Ascending aorta (tissue), 2 donors: ENCODE measurements at regions not wholly inside any gene's neighbourhood (a gene's known extent, or its start where the extent isn't known, plus 50 kb on each side); places are given as distances from the start of the nearest gene placed in this dataset.
A peak's percentile ranks its signal among the peaks of the same experiment; 100 is the strongest.

Experiments
- DNase-seq, 2 donors: peaks; one replicate each; pipeline ENCODE4 v3.0.0-alpha.2; 2019; ENCODE audit warnings: low spot score in 2 of 2
- H3K27ac ChIP-seq, 2 donors: fragments of 200-600 bp; sonication (generic); one replicate each; pipeline ENCODE4 v1.5.1; 2016 to 2017; ENCODE audit warnings: mild to moderate bottlenecking in 1 of 2
- H3K27me3 ChIP-seq: fragments of 200-600 bp; sonication (generic); one replicate; pipeline ENCODE4 v1.5.1; 2017
- H3K36me3 ChIP-seq, 2 donors: fragments of 200-600 bp; sonication (generic); one replicate each; pipeline ENCODE4 v1.5.1; 2016
- H3K4me1 ChIP-seq, 2 donors: fragments of 200-600 bp; sonication (generic); one replicate each; pipeline ENCODE4 v1.5.1; 2016 to 2017; ENCODE audit warnings: mild to moderate bottlenecking in 1 of 2
- H3K4me3 ChIP-seq, 2 donors: fragments of 200-600 bp; sonication (generic); one replicate each; pipeline ENCODE4 v1.5.1; 2016 to 2017; ENCODE audit warnings: mild to moderate bottlenecking in 1 of 2
- H3K9me3 ChIP-seq, 2 donors: fragments of 200-600 bp; sonication (generic); one replicate each; pipeline ENCODE4 v1.5.1; 2016
- intact Hi-C: fragments of 100-400 bp; cut with DNase I; formaldehyde crosslinking; loops from one replicate; pipeline ENCODE4 v1.15.1; 2023
- TF ChIP-seq, protein P1 (sequence below), 3 experiments: fragments of 200-600 bp in 2 of 3; fragments of 450-650 bp in 1 of 3; sonication (generic) in 2 of 3; IDR thresholded peaks; one replicate each; pipeline ENCODE4 v1.5.1; 2016 to 2019; ENCODE audit warnings: antibody characterized with exemption in 3 of 3, mild to moderate bottlenecking in 1 of 3, moderate library complexity in 1 of 3

DNA sequence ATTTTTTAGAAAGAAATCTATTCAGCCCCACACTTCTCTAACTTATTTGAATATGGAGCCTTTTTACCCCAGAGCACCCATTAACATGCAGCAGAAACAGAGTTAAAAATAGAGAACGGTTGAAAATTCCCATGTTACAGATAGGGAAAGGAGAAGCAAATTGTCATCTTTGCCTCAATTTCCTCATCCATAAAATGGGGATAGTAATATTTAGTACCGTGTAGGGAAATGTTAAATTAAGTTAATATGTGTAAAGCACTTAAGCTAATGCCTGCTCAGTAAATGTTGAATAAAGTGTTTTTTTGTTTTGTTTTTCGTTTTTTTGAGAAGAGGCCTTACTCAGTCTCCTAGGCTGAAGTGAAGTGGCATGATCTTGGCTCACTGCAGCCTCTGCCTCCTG, 50.3 kb downstream of the NAV1 start:
- intact Hi-C loops: no loop called here
- H3K36me3 ChIP-seq: peaks cover 8 to 12% of the 10 kb centered on the region in 2 donors
- peaks cover 0 to 8% of the 10 kb centered on the region in 2 donors for H3K4me1 ChIP-seq
- H3K27me3 ChIP-seq: no peaks in the 10 kb centered on the region
- H3K9me3 ChIP-seq: no peaks in the 10 kb centered on the region
- TF ChIP-seq, protein P1, sequence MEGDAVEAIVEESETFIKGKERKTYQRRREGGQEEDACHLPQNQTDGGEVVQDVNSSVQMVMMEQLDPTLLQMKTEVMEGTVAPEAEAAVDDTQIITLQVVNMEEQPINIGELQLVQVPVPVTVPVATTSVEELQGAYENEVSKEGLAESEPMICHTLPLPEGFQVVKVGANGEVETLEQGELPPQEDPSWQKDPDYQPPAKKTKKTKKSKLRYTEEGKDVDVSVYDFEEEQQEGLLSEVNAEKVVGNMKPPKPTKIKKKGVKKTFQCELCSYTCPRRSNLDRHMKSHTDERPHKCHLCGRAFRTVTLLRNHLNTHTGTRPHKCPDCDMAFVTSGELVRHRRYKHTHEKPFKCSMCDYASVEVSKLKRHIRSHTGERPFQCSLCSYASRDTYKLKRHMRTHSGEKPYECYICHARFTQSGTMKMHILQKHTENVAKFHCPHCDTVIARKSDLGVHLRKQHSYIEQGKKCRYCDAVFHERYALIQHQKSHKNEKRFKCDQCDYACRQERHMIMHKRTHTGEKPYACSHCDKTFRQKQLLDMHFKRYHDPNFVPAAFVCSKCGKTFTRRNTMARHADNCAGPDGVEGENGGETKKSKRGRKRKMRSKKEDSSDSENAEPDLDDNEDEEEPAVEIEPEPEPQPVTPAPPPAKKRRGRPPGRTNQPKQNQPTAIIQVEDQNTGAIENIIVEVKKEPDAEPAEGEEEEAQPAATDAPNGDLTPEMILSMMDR (IDR thresholded peaks at IDR 0.05): no peak
- DNase-seq: no peak
- no peak overlapping the region for H3K27ac ChIP-seq
- no peak overlapping the region for H3K4me3 ChIP-seq

DNA sequence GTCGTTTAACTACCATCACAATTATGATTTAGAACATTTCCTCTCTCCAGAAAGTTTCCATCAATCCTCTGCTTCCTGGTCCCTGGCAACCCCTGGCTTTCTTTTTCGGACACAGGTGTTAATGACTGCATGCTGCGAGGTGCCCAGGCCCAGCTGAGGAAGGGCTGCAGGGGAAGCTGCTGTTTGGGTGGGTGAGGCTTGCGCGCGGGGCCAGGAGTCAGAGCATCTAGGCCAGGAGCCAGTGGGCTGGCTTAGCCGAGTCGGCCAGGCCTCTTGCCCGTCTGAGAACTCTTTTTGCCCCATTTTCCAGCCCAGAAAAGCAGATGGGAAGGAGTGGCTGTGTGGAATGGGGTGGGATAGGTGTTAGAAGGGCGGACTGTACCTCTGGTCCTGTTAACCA, 51.5 kb downstream of the NAV1 start:
- no peaks in the 10 kb centered on the region for H3K27me3 ChIP-seq
- H3K9me3 ChIP-seq: no peaks in the 10 kb centered on the region
- TF ChIP-seq, protein P1 (IDR thresholded peaks at IDR 0.05): no peak
- H3K36me3 ChIP-seq: peaks cover 8 to 12% of the 10 kb centered on the region in 2 donors
- DNase-seq: peak in 1 of 2 donors; percentile 25
- H3K27ac ChIP-seq: no peak overlapping the region
- peaks cover 0 to 8% of the 10 kb centered on the region in 2 donors for H3K4me1 ChIP-seq
- intact Hi-C loops: no loop called here
- H3K4me3 ChIP-seq: no peak overlapping the region

DNA sequence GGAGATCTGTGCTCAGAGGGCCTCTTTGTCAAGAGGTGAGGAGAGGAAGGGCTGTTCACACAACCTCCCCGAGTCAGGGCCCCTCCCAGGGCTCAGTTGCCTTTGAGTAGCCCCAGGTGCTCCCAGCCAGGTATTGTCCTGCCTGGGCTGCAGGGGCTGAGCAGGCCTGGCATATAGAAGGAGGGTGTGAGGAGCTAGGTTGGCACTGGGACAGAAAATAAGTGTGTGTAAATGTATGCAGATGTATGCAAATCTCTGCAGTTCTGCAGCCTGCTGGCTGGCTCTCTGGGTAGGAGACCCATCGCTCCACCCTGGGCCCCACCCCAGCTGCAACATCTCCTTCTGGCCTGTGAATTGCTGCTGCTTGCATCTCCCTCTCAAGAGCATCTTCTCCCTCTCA, 52.4 kb downstream of the NAV1 start:
- Histone ChIP-seq H3K4me3 (no peak overlapping the region), H3K36me3 (peaks cover 8 to 12% of the 10 kb centered on the region in 2 donors), H3K4me1 (peaks cover 0 to 8% of the 10 kb centered on the region in 2 donors), H3K27ac (no peak overlapping the region), H3K9me3 (no peaks in the 10 kb centered on the region), H3K27me3 (no peaks in the 10 kb centered on the region)
- DNase-seq: peak in 1 of 2 donors; percentile 33
- TF ChIP-seq, protein P1 (IDR thresholded peaks at IDR 0.05): no peak
- intact Hi-C loops: no loop called here

DNA sequence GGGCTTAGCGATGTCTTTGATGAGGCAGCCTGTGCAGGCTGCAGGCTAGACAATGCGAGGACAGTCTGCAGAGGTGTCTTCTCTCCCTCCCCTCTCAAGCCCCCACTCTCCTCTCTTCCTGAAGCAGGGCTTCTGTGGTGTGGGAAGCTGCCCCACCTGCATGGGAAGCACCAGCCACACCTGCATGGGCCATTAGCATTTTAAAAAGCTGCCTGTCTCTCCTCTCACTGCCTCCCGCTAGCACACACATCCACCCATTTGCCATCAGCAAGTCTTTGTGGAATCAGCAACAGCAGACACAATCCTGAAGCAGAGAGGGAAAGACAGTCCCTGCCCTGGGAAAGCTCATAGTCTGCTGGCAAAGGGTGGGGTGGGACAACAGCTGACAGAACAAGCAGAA, 53.1 kb downstream of the NAV1 start:
- no peaks in the 10 kb centered on the region for H3K27me3 ChIP-seq
- H3K4me3 ChIP-seq: no peak overlapping the region
- peaks cover 0 to 8% of the 10 kb centered on the region in 2 donors for H3K4me1 ChIP-seq
- H3K36me3 ChIP-seq: peaks cover 8 to 12% of the 10 kb centered on the region in 2 donors
- DNase-seq: no peak
- intact Hi-C loops: no loop called here
- H3K9me3 ChIP-seq: no peaks in the 10 kb centered on the region
- TF ChIP-seq, protein P1 (IDR thresholded peaks at IDR 0.05): no peak
- no peak overlapping the region for H3K27ac ChIP-seq

DNA sequence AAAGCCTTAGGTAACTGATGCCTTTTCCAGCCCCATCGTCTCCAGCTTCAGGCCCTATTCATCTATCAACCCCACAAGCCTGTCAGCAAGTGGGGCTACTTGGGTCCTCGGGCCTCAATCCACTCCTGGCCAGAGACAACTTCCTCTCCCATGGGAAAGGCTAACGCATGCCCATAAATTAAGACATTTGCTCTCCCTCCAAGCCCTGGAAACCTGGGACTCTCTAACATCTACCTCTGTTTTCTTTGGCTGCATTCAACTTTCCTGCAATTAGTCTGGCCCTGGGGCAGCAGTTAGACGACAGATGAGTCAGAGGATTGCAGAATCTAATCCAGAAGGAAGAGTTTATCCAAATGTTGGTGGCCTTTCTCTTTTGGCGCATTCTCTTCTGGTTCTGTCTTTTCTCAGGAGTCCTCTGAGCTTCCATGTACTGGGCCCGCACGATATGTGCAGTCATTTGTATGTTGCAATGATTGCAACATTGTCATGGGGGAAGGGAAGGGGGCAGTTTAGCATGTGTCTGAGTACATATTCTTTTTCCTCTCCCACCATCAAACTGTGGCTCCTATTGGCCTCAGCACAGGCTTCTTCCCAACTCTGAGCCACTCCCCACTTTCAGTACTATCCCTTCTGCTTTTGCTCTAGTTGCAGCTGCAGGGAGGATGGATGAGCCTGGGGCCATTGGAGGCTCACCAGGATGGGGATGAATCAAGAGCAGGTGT, 54.4 kb downstream of the NAV1 start:
- Histone ChIP-seq H3K4me3 (no peak overlapping the region), H3K4me1 (peaks cover 0 to 8% of the 10 kb centered on the region in 2 donors), H3K36me3 (peaks cover 8 to 12% of the 10 kb centered on the region in 2 donors), H3K27ac (peak overlapping the region in 1 of 2 donors; percentile 22), H3K27me3 (no peaks in the 10 kb centered on the region), H3K9me3 (no peaks in the 10 kb centered on the region)
- TF ChIP-seq, protein P1 (IDR thresholded peaks at IDR 0.05): no peak
- intact Hi-C loops: no loop called here
- DNase-seq: peak in 1 of 2 donors; percentile 79
